ENCODE measurements at regions not wholly inside any gene's neighbourhood (a gene's known extent, or its start where the extent isn't known, plus 50 kb on each side); places are given as distances from the start of the nearest gene placed in this dataset.

- TF ChIP-seq GATA3 (IDR thresholded peaks at IDR 0.05; ENCODE audit: low read depth, low read length) (no peak), GATA2 (IDR thresholded peaks at IDR 0.05; ENCODE audit: low read depth, low read length) (no peak)
Observed at GRCh38 chr7:45977256-45977780, 56.2 kb upstream of the IGFBP3 start.

DNA sequence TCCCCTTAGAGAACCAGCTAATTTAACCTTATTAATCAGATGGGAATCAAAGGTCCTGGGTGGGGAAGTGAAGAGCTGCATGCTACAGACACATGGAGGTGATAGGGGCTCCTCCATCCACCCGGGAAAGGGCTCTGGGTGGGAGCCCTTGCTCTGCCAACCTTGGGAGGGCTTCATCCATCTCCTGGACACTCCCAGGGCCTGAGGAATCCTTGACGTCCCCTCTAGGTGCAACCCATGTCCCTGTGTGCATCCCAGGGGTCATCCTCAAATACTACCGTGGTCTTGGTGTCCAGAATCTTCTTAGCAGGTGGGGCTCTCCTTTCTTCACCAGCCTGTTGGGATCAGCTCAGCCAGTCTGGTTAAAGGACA lies 55.4 kb upstream of the IGFBP3 start:
- no peak for TF ChIP-seq GATA3 (IDR thresholded peaks at IDR 0.05; ENCODE audit: low read depth, low read length)
- TF ChIP-seq GATA2 (IDR thresholded peaks at IDR 0.05; ENCODE audit: low read depth, low read length) = no peak

DNA sequence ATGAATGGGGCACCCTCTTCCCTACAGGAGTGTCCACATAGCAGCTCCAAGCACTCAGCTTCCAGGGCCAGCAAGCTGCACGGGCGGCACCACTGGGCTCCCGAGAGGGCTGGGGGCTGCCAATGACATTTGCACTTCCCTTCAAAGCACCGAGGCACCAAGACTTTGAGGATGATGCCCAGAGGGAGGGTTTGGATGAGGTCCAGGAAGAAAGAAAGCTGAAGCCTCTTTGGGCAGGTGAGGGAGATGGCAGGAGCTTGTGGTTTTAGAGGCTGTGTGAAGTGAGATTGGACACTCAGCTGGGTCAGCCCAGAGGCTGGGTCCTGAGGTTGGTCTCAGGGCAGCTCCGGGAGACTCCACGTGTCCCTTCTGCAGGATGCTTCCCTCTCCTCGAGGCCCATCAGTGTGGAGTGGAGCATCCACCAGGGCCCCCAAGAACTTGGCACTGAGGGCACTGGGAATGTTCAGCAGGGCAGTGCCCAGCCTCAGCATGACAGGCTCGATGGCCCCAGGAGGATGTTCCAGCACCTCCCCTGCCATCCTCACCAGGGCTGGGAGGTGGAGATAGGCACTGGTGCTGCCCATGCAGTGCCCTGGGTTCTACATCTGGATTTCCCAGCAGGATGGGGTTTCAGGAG lies 54.9 kb upstream of the IGFBP3 start:
- no peak for TF ChIP-seq GATA3 (IDR thresholded peaks at IDR 0.05; ENCODE audit: low read depth, low read length)
- no peak for TF ChIP-seq GATA2 (IDR thresholded peaks at IDR 0.05; ENCODE audit: low read depth, low read length)

- TF ChIP-seq GATA2 (IDR thresholded peaks at IDR 0.05; ENCODE audit: low read depth, low read length) (no peak), GATA3 (IDR thresholded peaks at IDR 0.05; ENCODE audit: low read depth, low read length) (no peak)
Observed at GRCh38 chr7:45975367-45975766, 54.3 kb upstream of the IGFBP3 start.

GRCh38 chr7:45974540-45975360 lies 53.7 kb upstream of the IGFBP3 start:
- TF ChIP-seq GATA3 (IDR thresholded peaks at IDR 0.05; ENCODE audit: low read depth, low read length) = no peak
- no peak for TF ChIP-seq GATA2 (IDR thresholded peaks at IDR 0.05; ENCODE audit: low read depth, low read length)

- TF ChIP-seq GATA3 (IDR thresholded peaks at IDR 0.05; ENCODE audit: low read depth, low read length) (no peak), GATA2 (IDR thresholded peaks at IDR 0.05; ENCODE audit: low read depth, low read length) (no peak)
Observed at GRCh38 chr7:45973725-45974532, 52.9 kb upstream of the IGFBP3 start.

GRCh38 chr7:45972629-45973312 lies 51.7 kb upstream of the IGFBP3 start:
- no peak for TF ChIP-seq GATA2 (IDR thresholded peaks at IDR 0.05; ENCODE audit: low read depth, low read length)

- TF ChIP-seq GATA2 (IDR thresholded peaks at IDR 0.05; ENCODE audit: low read depth, low read length) (no peak), GATA3 (IDR thresholded peaks at IDR 0.05; ENCODE audit: low read depth, low read length) (no peak)
Observed at GRCh38 chr7:45971661-45972175, 50.6 kb upstream of the IGFBP3 start.

DNA sequence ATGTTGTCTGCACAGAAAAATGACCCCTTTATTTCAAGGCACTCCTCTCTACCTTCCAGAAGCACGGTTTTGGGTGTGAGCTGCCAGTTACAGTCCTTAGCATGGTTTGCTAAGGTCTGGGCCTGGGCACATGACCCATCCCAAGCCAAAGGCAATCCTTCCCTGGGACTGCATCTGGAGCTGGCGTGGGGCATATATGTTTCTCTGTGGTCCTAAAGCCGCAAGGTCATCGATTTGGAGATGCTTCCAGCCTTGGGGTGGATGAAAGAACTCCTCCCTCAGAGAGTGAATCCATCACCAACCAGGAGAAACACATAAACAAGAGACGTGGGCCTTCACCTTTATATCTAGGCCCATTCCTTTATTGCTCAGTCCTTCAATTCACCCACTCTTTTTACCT lies 50.1 kb upstream of the IGFBP3 start:
- no peak for TF ChIP-seq GATA3 (IDR thresholded peaks at IDR 0.05; ENCODE audit: low read depth, low read length)

All from SH-SY5Y (cell line).